Panc1 (cell line): ENCODE measurements at regions not wholly inside any gene's neighbourhood (a gene's known extent, or its start where the extent isn't known, plus 50 kb on each side); places are given as distances from the start of the nearest gene placed in this dataset.

ENCODE experiments used
- ATAC-seq: fragments of 200-7000 bp; cut with Tn5 transposase; 2 replicates; pipeline ENCODE4 v1.9.1; 2020; ENCODE audit warnings: mild to moderate bottlenecking, moderate library complexity
- BruUV-seq: library from RNA; stranded (reverse); fragments of 400-500 nt; replicated peaks from 2 replicates; lab custom pipeline; 2021; lab: Mats Ljungman, UMichigan
- CTCF ChIA-PET: fragments of 300-600 bp; sonication (Branson Sonifier 250); formaldehyde crosslinking; loops from one replicate; lab custom pipeline; 2022; ENCODE audit warnings: antibody characterized with exemption; lab: Charles Lee
- POLR2A ChIA-PET: fragments of 300-600 bp; sonication (Branson Sonifier 250); formaldehyde crosslinking; loops from one replicate; lab custom pipeline; 2022; ENCODE audit warnings: antibody characterized with exemption; lab: Charles Lee
- DNase-seq: peaks from one replicate; pipeline ENCODE4 v3.0.0-alpha.2; 2010; ENCODE audit warnings: low read depth, low spot score
- H3K27ac ChIP-seq: 2 replicates; pipeline ENCODE4 v1.5.1; 2011; ENCODE audit warnings: mild to moderate bottlenecking, low read length, inconsistent platforms
- H3K27me3 ChIP-seq: fragments of 200-500 bp; sonication (Bioruptor generic); 2 replicates; pipeline ENCODE4 v1.6.0; 2014; ENCODE audit warnings: low read length, inconsistent platforms; ENCODE audit not compliant: control insufficient read depth, insufficient read depth
- H3K36me3 ChIP-seq: fragments of 200-500 bp; sonication (Bioruptor generic); 2 replicates; pipeline ENCODE4 v1.5.1; 2014; ENCODE audit warnings: inconsistent platforms, mild to moderate bottlenecking, low read length, moderate library complexity; ENCODE audit not compliant: control insufficient read depth, insufficient read depth
- H3K4me1 ChIP-seq: 2 replicates; pipeline ENCODE4 v1.5.1; 2011; ENCODE audit warnings: inconsistent platforms, mild to moderate bottlenecking, low read length, moderate library complexity; ENCODE audit not compliant: control insufficient read depth, insufficient read depth
- H3K4me3 ChIP-seq, 2 experiments: 2 replicates each; pipeline ENCODE4 v1.5.1; 2011 to 2012; ENCODE audit warnings: low read depth in 2 of 2, low read length in 2 of 2, mild to moderate bottlenecking in 2 of 2, inconsistent platforms in 1 of 2, moderate library complexity in 1 of 2
- H3K9me3 ChIP-seq: fragments of 200-500 bp; sonication (Bioruptor generic); 2 replicates; pipeline ENCODE4 v1.5.1; 2014; ENCODE audit warnings: low read depth, mild to moderate bottlenecking, inconsistent platforms, low read length, moderate library complexity; ENCODE audit not compliant: control insufficient read depth, insufficient read depth
- POLR2AphosphoS5 ChIP-seq: IDR thresholded peaks from 2 replicates; pipeline ENCODE4 v1.6.1; 2012; ENCODE audit warnings: mild to moderate bottlenecking, low read depth, low read length, moderate library complexity
- SIN3A ChIP-seq: IDR thresholded peaks from 2 replicates; pipeline ENCODE4 v1.6.1; 2012; ENCODE audit warnings: low read depth, mild to moderate bottlenecking, low read length, moderate library complexity, borderline replicate concordance; ENCODE audit not compliant: insufficient read depth
- TCF7L2 ChIP-seq: IDR thresholded peaks from 2 replicates; pipeline ENCODE4 v1.6.1; 2011; ENCODE audit warnings: mild to moderate bottlenecking, low read depth, low read length, inconsistent platforms
- in situ Hi-C: cut with HindIII; loops from 2 replicates; pipeline ENCODE4 v1.10.0; 2016; ENCODE audit warnings: low sequenced_read_pairs, low pct_unique_long_range_greater_than_20kb
- intact Hi-C: fragments of 100-400 bp; cut with micrococcal nuclease; formaldehyde crosslinking; loops from one replicate; pipeline ENCODE4 v1.10.0; 2022; ENCODE audit not compliant: unreplicated experiment
- TF ChIP-seq, protein P1 (sequence below): fragments of 450-650 bp; IDR thresholded peaks from 2 replicates; pipeline ENCODE4 v1.5.1; 2017; ENCODE audit warnings: mild to moderate bottlenecking
- TF ChIP-seq, protein P2 (sequence below), 2 experiments: IDR thresholded peaks; 2 replicates each; pipeline ENCODE4 v1.6.1; 2011 to 2012; ENCODE audit warnings: low read depth in 2 of 2, control low read depth in 1 of 2, low read length in 1 of 2, mild to moderate bottlenecking in 1 of 2, moderate library complexity in 1 of 2; ENCODE audit not compliant: insufficient read depth in 1 of 2

DNA sequence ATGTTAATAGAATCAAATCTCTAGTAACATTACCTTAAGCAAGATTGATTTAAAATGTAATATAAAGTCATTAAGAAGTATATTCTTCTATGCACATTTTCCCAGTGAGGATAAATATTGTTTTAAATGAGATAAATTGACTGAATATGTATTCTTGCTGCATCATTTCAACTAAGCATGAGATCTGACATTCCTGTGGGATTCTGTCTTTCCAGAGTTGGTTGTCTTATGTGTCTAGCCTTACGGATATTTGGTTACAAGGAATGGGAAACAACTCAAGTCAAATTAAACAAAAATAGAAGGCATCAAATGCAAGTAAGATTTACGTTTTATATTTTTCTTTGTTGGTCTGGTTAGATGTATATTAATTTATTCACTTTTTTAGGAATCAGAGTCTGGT is 287.5 kb downstream of the PTGER3 start:
- TF ChIP-seq, protein P1, sequence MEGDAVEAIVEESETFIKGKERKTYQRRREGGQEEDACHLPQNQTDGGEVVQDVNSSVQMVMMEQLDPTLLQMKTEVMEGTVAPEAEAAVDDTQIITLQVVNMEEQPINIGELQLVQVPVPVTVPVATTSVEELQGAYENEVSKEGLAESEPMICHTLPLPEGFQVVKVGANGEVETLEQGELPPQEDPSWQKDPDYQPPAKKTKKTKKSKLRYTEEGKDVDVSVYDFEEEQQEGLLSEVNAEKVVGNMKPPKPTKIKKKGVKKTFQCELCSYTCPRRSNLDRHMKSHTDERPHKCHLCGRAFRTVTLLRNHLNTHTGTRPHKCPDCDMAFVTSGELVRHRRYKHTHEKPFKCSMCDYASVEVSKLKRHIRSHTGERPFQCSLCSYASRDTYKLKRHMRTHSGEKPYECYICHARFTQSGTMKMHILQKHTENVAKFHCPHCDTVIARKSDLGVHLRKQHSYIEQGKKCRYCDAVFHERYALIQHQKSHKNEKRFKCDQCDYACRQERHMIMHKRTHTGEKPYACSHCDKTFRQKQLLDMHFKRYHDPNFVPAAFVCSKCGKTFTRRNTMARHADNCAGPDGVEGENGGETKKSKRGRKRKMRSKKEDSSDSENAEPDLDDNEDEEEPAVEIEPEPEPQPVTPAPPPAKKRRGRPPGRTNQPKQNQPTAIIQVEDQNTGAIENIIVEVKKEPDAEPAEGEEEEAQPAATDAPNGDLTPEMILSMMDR, result no peak
- TF ChIP-seq TCF7L2, result no peak
- TF ChIP-seq SIN3A, result no peak
- TF ChIP-seq, protein P2, sequence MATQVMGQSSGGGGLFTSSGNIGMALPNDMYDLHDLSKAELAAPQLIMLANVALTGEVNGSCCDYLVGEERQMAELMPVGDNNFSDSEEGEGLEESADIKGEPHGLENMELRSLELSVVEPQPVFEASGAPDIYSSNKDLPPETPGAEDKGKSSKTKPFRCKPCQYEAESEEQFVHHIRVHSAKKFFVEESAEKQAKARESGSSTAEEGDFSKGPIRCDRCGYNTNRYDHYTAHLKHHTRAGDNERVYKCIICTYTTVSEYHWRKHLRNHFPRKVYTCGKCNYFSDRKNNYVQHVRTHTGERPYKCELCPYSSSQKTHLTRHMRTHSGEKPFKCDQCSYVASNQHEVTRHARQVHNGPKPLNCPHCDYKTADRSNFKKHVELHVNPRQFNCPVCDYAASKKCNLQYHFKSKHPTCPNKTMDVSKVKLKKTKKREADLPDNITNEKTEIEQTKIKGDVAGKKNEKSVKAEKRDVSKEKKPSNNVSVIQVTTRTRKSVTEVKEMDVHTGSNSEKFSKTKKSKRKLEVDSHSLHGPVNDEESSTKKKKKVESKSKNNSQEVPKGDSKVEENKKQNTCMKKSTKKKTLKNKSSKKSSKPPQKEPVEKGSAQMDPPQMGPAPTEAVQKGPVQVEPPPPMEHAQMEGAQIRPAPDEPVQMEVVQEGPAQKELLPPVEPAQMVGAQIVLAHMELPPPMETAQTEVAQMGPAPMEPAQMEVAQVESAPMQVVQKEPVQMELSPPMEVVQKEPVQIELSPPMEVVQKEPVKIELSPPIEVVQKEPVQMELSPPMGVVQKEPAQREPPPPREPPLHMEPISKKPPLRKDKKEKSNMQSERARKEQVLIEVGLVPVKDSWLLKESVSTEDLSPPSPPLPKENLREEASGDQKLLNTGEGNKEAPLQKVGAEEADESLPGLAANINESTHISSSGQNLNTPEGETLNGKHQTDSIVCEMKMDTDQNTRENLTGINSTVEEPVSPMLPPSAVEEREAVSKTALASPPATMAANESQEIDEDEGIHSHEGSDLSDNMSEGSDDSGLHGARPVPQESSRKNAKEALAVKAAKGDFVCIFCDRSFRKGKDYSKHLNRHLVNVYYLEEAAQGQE (IDR thresholded peaks at IDR 0.05; ENCODE audit: insufficient read depth in 1 of 2, low read depth in 2 of 2, low read length in 1 of 2), result no peak
- no peak for TF ChIP-seq POLR2AphosphoS5
- intact Hi-C loops (no loop called here), in situ Hi-C loops (no loop called here)
- ATAC-seq (no peak), DNase-seq (no peak)
- Histone ChIP-seq H3K27ac (no peak overlapping the region), H3K4me3 (no peak overlapping the region), H3K9me3 (no peaks in the 10 kb centered on the region), H3K4me1 (no peaks in the 10 kb centered on the region), H3K36me3 (no peaks in the 10 kb centered on the region), H3K27me3 (no peaks in the 10 kb centered on the region)
- ChIA-PET POLR2A (no interaction called here), CTCF (no interaction called here)
- no TSS peak for BruUV-seq

DNA sequence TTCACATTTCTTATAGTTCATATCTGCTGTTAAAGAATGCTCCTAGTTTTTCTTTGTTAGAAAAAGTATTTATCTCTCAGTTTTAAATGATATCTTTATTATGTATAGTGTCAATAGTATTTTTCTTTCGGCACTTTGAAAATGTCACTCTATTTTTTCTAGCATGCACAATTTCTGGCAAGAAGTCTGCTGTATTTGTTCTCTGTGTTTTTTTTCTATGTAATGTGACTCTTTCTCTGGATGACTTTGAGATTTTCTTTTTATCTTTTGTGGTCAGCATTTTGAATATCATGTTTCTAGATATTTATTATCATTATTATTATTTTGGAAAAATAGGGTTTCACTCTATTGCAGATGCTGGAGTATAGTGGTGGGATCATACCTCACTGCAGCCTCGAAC is 285.2 kb downstream of the PTGER3 start:
- in situ Hi-C loops (no loop called here), intact Hi-C loops (no loop called here)
- DNase-seq (no peak), ATAC-seq (no peak)
- ChIA-PET POLR2A (no interaction called here), CTCF (no interaction called here)
- no TSS peak for BruUV-seq
- no peak overlapping the region for H3K27ac ChIP-seq
- no peaks in the 10 kb centered on the region for H3K4me1 ChIP-seq
- H3K4me3 ChIP-seq, result no peak overlapping the region
- no peaks in the 10 kb centered on the region for H3K36me3 ChIP-seq
- TF ChIP-seq, protein P1, result no peak
- TF ChIP-seq POLR2AphosphoS5 (no peak), SIN3A (no peak), TCF7L2 (no peak)
- TF ChIP-seq, protein P2 (IDR thresholded peaks at IDR 0.05; ENCODE audit: insufficient read depth in 1 of 2, low read depth in 2 of 2, low read length in 1 of 2), result no peak
- no peaks in the 10 kb centered on the region for H3K9me3 ChIP-seq
- H3K27me3 ChIP-seq, result no peaks in the 10 kb centered on the region
